OCI-LY1 (cell line): ENCODE measurements at regions not wholly inside any gene's neighbourhood (a gene's known extent, or its start where the extent isn't known, plus 50 kb on each side); places are given as distances from the start of the nearest gene placed in this dataset.

Source experiments
- EZH2 ChIP-seq: fragments of 200-600 bp; sonication (generic), shearing (Covaris generic); IDR thresholded peaks from 2 replicates; pipeline ENCODE4 v1.8.0; 2017; ENCODE audit warnings: borderline replicate concordance, mixed run types, mild to moderate bottlenecking, antibody characterized with exemption, low read length, moderate library complexity, mixed read lengths
- TF ChIP-seq, protein P1 (sequence below): fragments of 200-600 bp; sonication (generic), shearing (Covaris generic); IDR thresholded peaks from 2 replicates; pipeline ENCODE4 v1.5.1; 2017; ENCODE audit warnings: mild to moderate bottlenecking, antibody characterized with exemption, low read length, moderate library complexity, mixed read lengths

DNA sequence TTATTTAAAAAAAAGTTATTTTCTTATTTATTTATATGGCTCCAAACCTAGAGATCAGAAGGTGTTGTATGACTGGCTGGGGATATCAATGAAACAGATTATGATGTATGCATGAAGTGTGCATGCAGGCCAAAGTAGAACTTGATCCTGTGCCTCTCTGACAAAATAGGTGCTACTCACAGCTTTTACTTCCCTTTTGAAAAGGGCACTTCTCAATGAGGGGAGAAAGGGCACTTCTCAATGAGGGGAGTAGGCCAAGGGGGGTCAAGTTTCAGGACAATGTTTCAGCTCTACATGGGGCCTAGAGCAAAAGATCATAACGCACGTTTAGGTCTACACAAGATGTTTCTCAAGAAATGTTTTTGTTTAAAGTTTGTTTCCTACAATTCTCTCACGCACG is 397.5 kb downstream of the ETS1 start:
- TF ChIP-seq, protein P1, sequence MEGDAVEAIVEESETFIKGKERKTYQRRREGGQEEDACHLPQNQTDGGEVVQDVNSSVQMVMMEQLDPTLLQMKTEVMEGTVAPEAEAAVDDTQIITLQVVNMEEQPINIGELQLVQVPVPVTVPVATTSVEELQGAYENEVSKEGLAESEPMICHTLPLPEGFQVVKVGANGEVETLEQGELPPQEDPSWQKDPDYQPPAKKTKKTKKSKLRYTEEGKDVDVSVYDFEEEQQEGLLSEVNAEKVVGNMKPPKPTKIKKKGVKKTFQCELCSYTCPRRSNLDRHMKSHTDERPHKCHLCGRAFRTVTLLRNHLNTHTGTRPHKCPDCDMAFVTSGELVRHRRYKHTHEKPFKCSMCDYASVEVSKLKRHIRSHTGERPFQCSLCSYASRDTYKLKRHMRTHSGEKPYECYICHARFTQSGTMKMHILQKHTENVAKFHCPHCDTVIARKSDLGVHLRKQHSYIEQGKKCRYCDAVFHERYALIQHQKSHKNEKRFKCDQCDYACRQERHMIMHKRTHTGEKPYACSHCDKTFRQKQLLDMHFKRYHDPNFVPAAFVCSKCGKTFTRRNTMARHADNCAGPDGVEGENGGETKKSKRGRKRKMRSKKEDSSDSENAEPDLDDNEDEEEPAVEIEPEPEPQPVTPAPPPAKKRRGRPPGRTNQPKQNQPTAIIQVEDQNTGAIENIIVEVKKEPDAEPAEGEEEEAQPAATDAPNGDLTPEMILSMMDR: no peak
- TF ChIP-seq EZH2: no peak
